Endothelial cell (in vitro differentiated cells): ENCODE measurements at regions not wholly inside any gene's neighbourhood (a gene's known extent, or its start where the extent isn't known, plus 50 kb on each side); places are given as distances from the start of the nearest gene placed in this dataset.

ENCODE experiments used
- DNase-seq: peaks from one replicate; pipeline ENCODE4 v3.0.0; 2021; ENCODE audit warnings: low spot score
- H3K27ac Mint-ChIP-seq: one replicate; pipeline ENCODE4 v1.8.0; 2021; ENCODE audit warnings: mixed read lengths, inconsistent platforms; ENCODE audit not compliant: unreplicated experiment
- H3K27me3 Mint-ChIP-seq: one replicate; pipeline ENCODE4 v1.8.0; 2021; ENCODE audit warnings: mild to moderate bottlenecking, moderate library complexity, mixed read lengths, inconsistent platforms; ENCODE audit not compliant: unreplicated experiment
- H3K36me3 Mint-ChIP-seq: one replicate; pipeline ENCODE4 v1.8.0; 2021; ENCODE audit warnings: mild to moderate bottlenecking, low read depth, mixed read lengths, inconsistent platforms; ENCODE audit not compliant: unreplicated experiment
- H3K4me1 Mint-ChIP-seq: one replicate; pipeline ENCODE4 v1.8.0; 2021; ENCODE audit warnings: mild to moderate bottlenecking, mixed read lengths, inconsistent platforms; ENCODE audit not compliant: unreplicated experiment
- H3K4me3 Mint-ChIP-seq: one replicate; pipeline ENCODE4 v1.8.0; 2021; ENCODE audit warnings: mild to moderate bottlenecking, mixed read lengths, inconsistent platforms; ENCODE audit not compliant: unreplicated experiment
- H3K9me3 Mint-ChIP-seq: one replicate; pipeline ENCODE4 v1.8.0; 2021; ENCODE audit warnings: mixed read lengths, inconsistent platforms; ENCODE audit not compliant: unreplicated experiment
- TF ChIP-seq, protein P1 (sequence below): fragments of 200-600 bp; sonication (generic); IDR thresholded peaks from one replicate; pipeline ENCODE4 v1.5.0; 2021; ENCODE audit warnings: antibody characterized with exemption; ENCODE audit not compliant: unreplicated experiment

GRCh38 chr5:67813877-67814539, 401.5 kb upstream of the PIK3R1 start:
- no peaks in the 10 kb centered on the region for H3K9me3 Mint-ChIP-seq
- DNase-seq: no peak
- no peaks in the 10 kb centered on the region for H3K27me3 Mint-ChIP-seq
- TF ChIP-seq, protein P1, sequence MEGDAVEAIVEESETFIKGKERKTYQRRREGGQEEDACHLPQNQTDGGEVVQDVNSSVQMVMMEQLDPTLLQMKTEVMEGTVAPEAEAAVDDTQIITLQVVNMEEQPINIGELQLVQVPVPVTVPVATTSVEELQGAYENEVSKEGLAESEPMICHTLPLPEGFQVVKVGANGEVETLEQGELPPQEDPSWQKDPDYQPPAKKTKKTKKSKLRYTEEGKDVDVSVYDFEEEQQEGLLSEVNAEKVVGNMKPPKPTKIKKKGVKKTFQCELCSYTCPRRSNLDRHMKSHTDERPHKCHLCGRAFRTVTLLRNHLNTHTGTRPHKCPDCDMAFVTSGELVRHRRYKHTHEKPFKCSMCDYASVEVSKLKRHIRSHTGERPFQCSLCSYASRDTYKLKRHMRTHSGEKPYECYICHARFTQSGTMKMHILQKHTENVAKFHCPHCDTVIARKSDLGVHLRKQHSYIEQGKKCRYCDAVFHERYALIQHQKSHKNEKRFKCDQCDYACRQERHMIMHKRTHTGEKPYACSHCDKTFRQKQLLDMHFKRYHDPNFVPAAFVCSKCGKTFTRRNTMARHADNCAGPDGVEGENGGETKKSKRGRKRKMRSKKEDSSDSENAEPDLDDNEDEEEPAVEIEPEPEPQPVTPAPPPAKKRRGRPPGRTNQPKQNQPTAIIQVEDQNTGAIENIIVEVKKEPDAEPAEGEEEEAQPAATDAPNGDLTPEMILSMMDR: no peak
- no peak overlapping the region for H3K4me3 Mint-ChIP-seq
- H3K27ac Mint-ChIP-seq: no peak overlapping the region
- H3K4me1 Mint-ChIP-seq: no peaks in the 10 kb centered on the region
- no peaks in the 10 kb centered on the region for H3K36me3 Mint-ChIP-seq

GRCh38 chr5:67809589-67809988, 406.0 kb upstream of the PIK3R1 start:
- TF ChIP-seq, protein P1: no peak
- no peak overlapping the region for H3K27ac Mint-ChIP-seq
- no peak overlapping the region for H3K4me3 Mint-ChIP-seq
- H3K27me3 Mint-ChIP-seq: no peaks in the 10 kb centered on the region
- no peaks in the 10 kb centered on the region for H3K9me3 Mint-ChIP-seq
- no peaks in the 10 kb centered on the region for H3K4me1 Mint-ChIP-seq
- no peaks in the 10 kb centered on the region for H3K36me3 Mint-ChIP-seq
- DNase-seq: no peak

DNA sequence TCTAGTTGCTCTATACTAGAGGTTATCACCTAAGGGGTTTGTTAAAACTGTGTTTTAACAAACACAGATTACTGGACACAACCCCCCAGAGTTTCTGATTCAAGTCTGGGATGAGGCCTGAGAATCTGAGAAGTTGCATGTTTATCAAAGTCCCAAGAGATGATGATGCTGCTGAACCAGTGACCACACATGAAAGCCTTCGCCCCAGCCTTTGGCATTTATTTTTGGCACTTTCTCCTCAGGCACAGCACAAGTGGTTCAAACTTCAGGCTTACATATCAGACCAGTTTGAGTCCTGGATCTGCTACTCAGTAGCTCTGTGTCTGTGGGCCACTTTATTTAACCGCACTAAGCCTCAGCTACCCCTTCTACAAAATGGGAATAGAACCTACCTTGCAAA, 407.2 kb upstream of the PIK3R1 start:
- Mint-ChIP-seq H3K9me3 (no peaks in the 10 kb centered on the region), H3K27me3 (no peaks in the 10 kb centered on the region), H3K4me3 (no peak overlapping the region), H3K27ac (no peak overlapping the region), H3K4me1 (no peaks in the 10 kb centered on the region), H3K36me3 (no peaks in the 10 kb centered on the region)
- no peak for DNase-seq
- TF ChIP-seq, protein P1: no peak

- no peaks in the 10 kb centered on the region for H3K27me3 Mint-ChIP-seq
- H3K4me1 Mint-ChIP-seq: no peaks in the 10 kb centered on the region
- H3K36me3 Mint-ChIP-seq: no peaks in the 10 kb centered on the region
- no peak for DNase-seq
- H3K9me3 Mint-ChIP-seq: no peaks in the 10 kb centered on the region
- no peak overlapping the region for H3K4me3 Mint-ChIP-seq
- no peak overlapping the region for H3K27ac Mint-ChIP-seq
- TF ChIP-seq, protein P1: no peak
Observed at GRCh38 chr5:67807439-67807888, 408.1 kb upstream of the PIK3R1 start.

GRCh38 chr5:67806654-67807438, 408.7 kb upstream of the PIK3R1 start:
- Mint-ChIP-seq H3K36me3 (no peaks in the 10 kb centered on the region), H3K27ac (no peak overlapping the region), H3K4me3 (no peak overlapping the region), H3K9me3 (no peaks in the 10 kb centered on the region), H3K27me3 (no peaks in the 10 kb centered on the region), H3K4me1 (no peaks in the 10 kb centered on the region)
- no peak for DNase-seq
- TF ChIP-seq, protein P1: no peak
